C4-2B (cell line): ENCODE measurements at regions not wholly inside any gene's neighbourhood (a gene's known extent, or its start where the extent isn't known, plus 50 kb on each side); places are given as distances from the start of the nearest gene placed in this dataset.

Experiments used
- CTCF ChIP-seq: fragments of 450-650 bp; conservative IDR thresholded peaks from 2 replicates; pipeline ENCODE4 v1.5.1; 2017; ENCODE audit warnings: mild to moderate bottlenecking
- ZFX ChIP-seq: fragments of 450-650 bp; IDR thresholded peaks from 2 replicates; pipeline ENCODE4 v1.6.1; 2017

DNA sequence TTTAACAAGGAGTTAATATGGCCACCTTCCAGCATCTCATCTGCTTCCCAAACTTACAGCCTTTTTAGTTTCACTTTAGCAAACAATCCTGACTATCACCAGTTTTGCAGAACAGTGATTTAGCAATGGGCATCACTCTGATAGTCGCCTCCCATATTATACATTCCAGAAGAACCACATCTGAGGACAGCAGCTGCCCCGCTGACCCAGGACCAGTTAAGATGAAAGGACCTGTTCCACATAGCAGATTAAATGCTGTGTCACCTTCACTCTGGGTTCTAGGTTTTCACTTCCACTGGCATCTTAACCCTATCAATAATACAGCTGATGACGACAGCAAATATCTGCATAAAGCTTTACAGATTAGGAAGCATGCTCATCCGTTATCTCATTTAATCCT lies 99.8 kb downstream of the TRIM69 start:
- TF ChIP-seq ZFX (no peak), CTCF (no peak)
